ENCODE measurements at regions not wholly inside any gene's neighbourhood (a gene's known extent, or its start where the extent isn't known, plus 50 kb on each side); places are given as distances from the start of the nearest gene placed in this dataset.
"Not testable (repeated sequence)": the region's sequence is repeated elsewhere in the genome, so short reads cannot be mapped to it uniquely, and the experiment has no call there.

GRCh38 chr3:127033171-127033570 lies 50.3 kb downstream of the PLXNA1 start:
- DNase-seq, result no peak

GRCh38 chr3:127033786-127034185 lies 50.9 kb downstream of the PLXNA1 start:
- DNase-seq, result no peak

DNA sequence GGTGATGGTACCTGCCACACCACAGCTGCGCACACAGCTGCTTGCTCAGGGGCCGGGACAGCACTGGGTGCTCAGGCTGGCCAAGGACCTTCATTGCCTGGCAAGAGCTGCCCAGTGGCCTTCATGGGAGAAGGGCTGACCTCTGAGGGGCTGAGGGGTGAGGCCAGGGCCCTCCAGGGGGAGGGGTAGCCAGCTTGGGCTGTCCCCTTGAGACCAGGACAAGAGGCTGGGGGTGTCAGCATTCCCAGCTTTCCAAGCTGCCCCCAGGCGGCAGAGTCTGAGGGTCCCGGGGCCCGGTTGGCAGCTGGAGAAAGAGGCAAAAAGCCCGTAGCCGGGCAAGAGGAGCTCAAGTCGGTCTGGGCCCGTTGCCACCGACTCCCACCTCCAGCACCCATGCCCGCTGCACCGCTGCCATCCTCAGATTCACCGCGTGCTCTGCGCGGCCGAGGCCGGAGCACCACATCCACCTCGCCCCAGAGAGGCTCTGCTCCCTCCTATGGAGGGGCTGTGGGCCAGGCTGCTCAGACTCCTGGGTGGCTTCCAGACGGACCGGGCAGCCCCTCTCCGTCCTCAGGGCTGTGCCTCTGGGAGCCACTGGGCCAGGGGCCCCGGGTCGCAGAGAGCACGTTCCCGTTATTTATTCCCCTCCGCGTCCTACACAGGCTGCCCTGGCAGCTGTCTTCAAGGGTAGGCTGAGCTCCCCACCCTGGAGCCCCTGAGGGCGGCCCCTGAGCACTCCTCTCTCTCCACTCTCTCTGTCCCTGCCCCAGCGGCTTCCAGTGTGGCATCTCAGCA lies 51.5 kb downstream of the PLXNA1 start:
- DNase-seq, result no peak

- no peak for DNase-seq
Measured at GRCh38 chr3:127034990-127035652, 52.2 kb downstream of the PLXNA1 start.

- no peak for DNase-seq
Measured at GRCh38 chr3:127035677-127036076, 52.8 kb downstream of the PLXNA1 start.

- DNase-seq, result no peak
Measured at GRCh38 chr3:127036209-127037020, 53.5 kb downstream of the PLXNA1 start.

DNA sequence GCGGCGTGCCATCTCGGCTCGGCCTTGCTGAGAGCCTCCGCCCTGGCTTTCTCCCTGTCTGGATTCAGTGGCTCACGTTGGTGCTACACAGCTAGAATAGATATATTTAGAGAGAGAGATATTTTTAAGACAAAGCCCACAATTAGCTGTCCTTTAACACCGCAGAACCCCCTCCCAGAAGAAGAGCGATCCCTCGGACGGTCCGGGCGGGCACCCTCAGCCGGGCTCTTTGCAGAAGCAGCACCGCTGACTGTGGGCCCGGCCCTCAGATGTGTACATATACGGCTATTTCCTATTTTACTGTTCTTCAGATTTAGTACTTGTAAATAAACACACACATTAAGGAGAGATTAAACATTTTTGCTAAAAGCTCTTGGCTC lies 54.1 kb downstream of the PLXNA1 start:
- DNase-seq, result no peak

DNA sequence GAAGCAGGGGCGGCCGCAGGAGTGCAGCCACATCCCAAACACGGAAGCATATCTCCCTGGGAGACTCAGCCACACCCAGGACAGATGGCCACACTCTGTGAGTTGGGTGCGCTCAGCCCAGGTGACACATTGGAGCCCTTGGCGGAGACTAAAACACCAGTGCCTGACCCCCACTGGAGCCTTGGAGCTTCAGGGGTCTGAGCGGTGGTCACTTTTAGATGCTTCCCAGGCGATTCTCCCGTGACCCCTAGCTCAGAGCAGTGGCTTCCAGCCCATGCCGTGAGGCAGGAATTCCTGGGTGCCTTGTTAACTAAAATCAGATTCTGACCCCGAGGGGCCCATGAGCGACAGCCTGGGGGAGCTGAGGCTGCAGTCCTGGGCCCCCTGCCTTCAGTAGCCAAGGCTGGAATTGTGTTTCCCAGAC lies 54.5 kb downstream of the PLXNA1 start:
- no peak for DNase-seq

- DNase-seq, result no peak
Measured at GRCh38 chr3:127037971-127038446, 55.1 kb downstream of the PLXNA1 start.

DNA sequence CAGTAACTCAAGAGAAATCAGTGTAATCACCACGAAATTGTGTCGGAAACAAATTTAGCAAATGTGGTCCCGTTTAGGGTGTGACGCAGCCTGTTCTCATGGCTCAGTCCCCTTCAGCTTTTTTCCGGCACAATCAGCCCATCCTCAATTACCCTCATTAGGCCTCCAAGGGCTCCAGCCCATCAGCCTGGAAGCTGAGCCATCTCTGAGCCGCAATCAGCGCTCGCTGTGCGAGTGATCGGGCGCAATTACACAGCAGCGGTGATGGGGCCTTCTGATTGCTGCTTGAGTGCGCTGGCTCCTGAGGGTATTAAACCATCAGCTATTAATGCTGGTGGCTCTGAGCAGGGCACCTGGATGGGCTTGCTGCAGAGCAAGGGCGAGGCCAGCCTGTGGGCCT lies 55.6 kb downstream of the PLXNA1 start:
- DNase-seq, result no peak

GRCh38 chr3:127038923-127039581 lies 56.1 kb downstream of the PLXNA1 start:
- no peak for DNase-seq

- no peak for DNase-seq
Measured at GRCh38 chr3:127039719-127040118, 56.8 kb downstream of the PLXNA1 start.

DNA sequence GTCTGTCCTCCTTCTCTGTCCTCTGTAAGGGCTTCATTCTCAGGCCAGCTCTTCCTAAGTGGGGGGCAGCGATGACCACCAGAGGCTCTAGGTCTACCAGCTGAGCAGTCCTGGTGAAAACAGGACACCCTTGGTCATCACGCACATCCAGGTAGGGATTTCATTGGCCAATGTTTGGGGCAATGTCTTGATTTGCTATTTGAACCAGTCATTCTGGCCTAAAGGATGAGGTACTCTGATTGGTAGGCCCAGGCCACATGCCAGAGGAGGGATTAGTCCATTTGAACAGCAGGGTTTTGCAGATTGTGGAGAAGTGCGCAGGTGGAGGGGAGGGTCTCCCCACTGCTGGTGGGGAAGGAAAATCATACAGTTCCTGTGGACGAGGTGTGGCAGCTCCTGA lies 57.3 kb downstream of the PLXNA1 start:
- DNase-seq, result no peak

DNA sequence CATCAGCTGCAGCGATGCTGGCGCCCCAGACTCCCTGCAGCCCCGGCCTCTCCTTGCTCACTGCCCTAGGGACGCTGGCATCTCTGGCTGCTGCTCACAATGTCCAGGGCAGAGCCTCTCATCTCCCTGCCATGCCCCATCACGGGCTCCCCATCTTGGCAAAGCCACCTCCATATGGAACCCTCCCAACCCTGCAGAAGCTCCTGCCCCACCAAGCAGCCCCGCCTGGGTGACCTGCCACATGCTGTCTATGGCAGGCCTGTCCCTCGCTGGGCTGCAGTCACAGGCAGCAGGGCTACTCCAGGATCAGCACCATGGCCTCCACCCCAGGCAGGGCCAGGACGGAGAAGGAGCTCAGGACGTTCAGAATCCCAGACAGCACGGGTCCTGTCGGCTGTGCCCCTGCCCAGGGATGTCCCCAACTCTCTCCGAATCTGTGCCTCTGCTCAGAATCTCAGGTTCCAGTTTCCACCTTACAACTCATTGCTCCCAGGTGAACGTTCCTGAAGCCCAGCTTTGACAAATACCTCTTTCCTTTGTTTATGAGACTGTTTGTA lies 58.4 kb downstream of the PLXNA1 start:
- no peak for DNase-seq

- DNase-seq, result no peak
Measured at GRCh38 chr3:127041933-127042332, 59.0 kb downstream of the PLXNA1 start.

- DNase-seq, result no peak
Measured at GRCh38 chr3:127042634-127043033, 59.7 kb downstream of the PLXNA1 start.

DNA sequence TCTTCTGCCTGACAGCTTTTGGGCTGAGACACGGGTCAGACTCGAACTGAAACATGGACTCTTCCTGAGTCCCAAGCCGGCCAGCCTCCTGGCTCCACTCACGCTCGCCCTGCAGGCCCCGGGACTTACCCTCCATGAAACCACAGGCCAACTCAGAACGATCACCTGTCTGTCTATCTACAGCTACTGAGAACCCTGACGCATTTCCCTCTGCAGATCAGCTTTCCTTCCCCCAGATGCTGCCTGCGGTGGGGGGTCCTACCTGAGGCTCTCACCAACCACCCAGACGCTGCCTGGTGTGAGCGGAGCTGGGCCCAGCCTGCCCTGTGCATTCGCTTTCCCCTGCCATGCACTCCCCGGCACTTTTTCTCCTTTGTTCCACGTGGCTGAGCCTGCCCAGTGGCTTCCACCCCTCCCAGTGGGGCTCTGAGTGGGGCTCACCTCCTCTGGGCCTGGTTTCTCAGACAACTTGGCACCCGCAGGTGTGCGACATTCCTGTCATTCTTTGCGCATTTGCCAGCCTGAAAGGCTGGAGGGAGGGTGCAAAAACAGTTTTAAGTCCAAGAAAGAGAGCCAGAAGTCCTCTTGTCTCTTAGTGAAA lies 60.2 kb downstream of the PLXNA1 start:
- no peak for DNase-seq

- no peak for DNase-seq
Measured at GRCh38 chr3:127043731-127044510, 61.0 kb downstream of the PLXNA1 start.

- DNase-seq, result peak in 1 of 2 experiments; percentile 15
Measured at GRCh38 chr3:127044996-127045395, 62.1 kb downstream of the PLXNA1 start.

GRCh38 chr3:127045435-127046045 lies 62.6 kb downstream of the PLXNA1 start:
- no peak for DNase-seq

- not testable (repeated sequence) for DNase-seq
Measured at GRCh38 chr3:127046690-127047089, 63.8 kb downstream of the PLXNA1 start.
